MM.1S (cell line): ENCODE measurements at regions not wholly inside any gene's neighbourhood (a gene's known extent, or its start where the extent isn't known, plus 50 kb on each side); places are given as distances from the start of the nearest gene placed in this dataset.

Experiments used
- DNase-seq: peaks from one replicate; pipeline ENCODE4 v3.0.0-alpha.2; 2015
- H2AFZ ChIP-seq: fragments of 300-600 bp; sonication (generic); 2 replicates; pipeline ENCODE4 v1.6.0; 2016; ENCODE audit warnings: antibody characterized with exemption, low read length
- H3F3A ChIP-seq: fragments of 300-600 bp; sonication (generic); 2 replicates; pipeline ENCODE4 v1.6.1; 2016; ENCODE audit warnings: mild to moderate bottlenecking, antibody characterized with exemption, low read length, moderate library complexity, mixed read lengths; ENCODE audit not compliant: insufficient read depth
- H3K27ac ChIP-seq: fragments of 300-600 bp; sonication (generic); 2 replicates; pipeline ENCODE4 v1.5.1; 2016; ENCODE audit warnings: mild to moderate bottlenecking, low read length
- H3K27me3 ChIP-seq: fragments of 300-600 bp; sonication (generic); replicated peaks from 2 replicates; pipeline ENCODE4 v1.6.0; 2016; ENCODE audit warnings: low read length; ENCODE audit not compliant: insufficient read depth
- H3K36me3 ChIP-seq: fragments of 300-600 bp; sonication (generic); replicated peaks from 2 replicates; pipeline ENCODE4 v1.6.1; 2016; ENCODE audit warnings: mild to moderate bottlenecking, low read length, mixed read lengths; ENCODE audit not compliant: insufficient read depth
- H3K4me1 ChIP-seq: fragments of 300-600 bp; sonication (generic); 2 replicates; pipeline ENCODE4 v1.6.1; 2016; ENCODE audit warnings: low read length, mixed read lengths
- H3K4me2 ChIP-seq: fragments of 300-600 bp; sonication (generic); 2 replicates; pipeline ENCODE4 v1.6.0; 2016; ENCODE audit warnings: low read depth, low read length
- H3K4me3 ChIP-seq: fragments of 300-600 bp; sonication (generic); 2 replicates; pipeline ENCODE4 v1.5.1; 2016; ENCODE audit warnings: low read length, mixed read lengths
- H3K79me2 ChIP-seq: fragments of 300-600 bp; sonication (generic); 2 replicates; pipeline ENCODE4 v1.6.1; 2016; ENCODE audit warnings: mixed run types, low read length, mixed read lengths
- H3K9ac ChIP-seq: fragments of 300-600 bp; sonication (generic); 2 replicates; pipeline ENCODE4 v1.6.1; 2016; ENCODE audit warnings: low read length, mixed read lengths
- H3K9me2 ChIP-seq: fragments of 300-600 bp; sonication (generic); replicated peaks from 2 replicates; pipeline ENCODE4 v1.6.1; 2016; ENCODE audit warnings: mild to moderate bottlenecking, low read length, mixed read lengths; ENCODE audit not compliant: insufficient read depth
- H3K9me3 ChIP-seq: fragments of 300-600 bp; sonication (generic); replicated peaks from 2 replicates; pipeline ENCODE4 v1.6.1; 2016; ENCODE audit warnings: mild to moderate bottlenecking, low read length, mixed read lengths; ENCODE audit not compliant: insufficient read depth
- H4K20me1 ChIP-seq: fragments of 300-600 bp; sonication (generic); 2 replicates; pipeline ENCODE4 v1.6.1; 2016; ENCODE audit warnings: mild to moderate bottlenecking, low read length, moderate library complexity, mixed read lengths; ENCODE audit not compliant: insufficient read depth
- CTCF ChIP-seq: fragments of 300-600 bp; sonication (generic); IDR thresholded peaks from 2 replicates; pipeline ENCODE4 v1.5.1; 2016; ENCODE audit warnings: antibody characterized with exemption, low read length, mixed read lengths
- EZH2 ChIP-seq: fragments of 300-600 bp; sonication (generic); optimal IDR thresholded peaks from 2 replicates; pipeline ENCODE3; 2017; ENCODE audit warnings: low read depth, mild to moderate bottlenecking, antibody characterized with exemption, low read length, mixed read lengths
- EZH2phosphoT487 ChIP-seq: fragments of 300-600 bp; sonication (generic); IDR thresholded peaks from 2 replicates; pipeline ENCODE4 v1.6.1; 2018; ENCODE audit warnings: antibody characterized with exemption, low read length

GRCh38 chr9:109975574-109976295 is 195.7 kb downstream of the PALM2AKAP2 start:
- no peaks in the 10 kb centered on the region for H3K27me3 ChIP-seq
- H3F3A ChIP-seq = peaks cover 14% of the 10 kb centered on the region
- no peak overlapping the region for H2AFZ ChIP-seq
- no peak overlapping the region for H3K4me3 ChIP-seq
- no peaks in the 10 kb centered on the region for H3K79me2 ChIP-seq
- TF ChIP-seq CTCF (no peak), EZH2 (no peak), EZH2phosphoT487 (no peak)
- H3K4me1 ChIP-seq = peaks cover 37% of the 10 kb centered on the region
- no peak overlapping the region for H3K4me2 ChIP-seq
- no peak overlapping the region for H3K27ac ChIP-seq
- no peaks in the 10 kb centered on the region for H3K9me3 ChIP-seq
- no peak for DNase-seq
- H3K9ac ChIP-seq = no peak overlapping the region
- H3K9me2 ChIP-seq = no peaks in the 10 kb centered on the region
- no peaks in the 10 kb centered on the region for H4K20me1 ChIP-seq
- H3K36me3 ChIP-seq = no peaks in the 10 kb centered on the region

- H3K4me3 ChIP-seq = no peak overlapping the region
- no peak for DNase-seq
- H2AFZ ChIP-seq = no peak overlapping the region
- no peak for TF ChIP-seq CTCF
- no peak for TF ChIP-seq EZH2
- no peak for TF ChIP-seq EZH2phosphoT487
- H4K20me1 ChIP-seq = no peaks in the 10 kb centered on the region
- no peaks in the 10 kb centered on the region for H3K36me3 ChIP-seq
- H3K27ac ChIP-seq = no peak overlapping the region
- H3K9me3 ChIP-seq = no peaks in the 10 kb centered on the region
- peaks cover 37% of the 10 kb centered on the region for H3K4me1 ChIP-seq
- no peak overlapping the region for H3K9ac ChIP-seq
- H3F3A ChIP-seq = peaks cover 14% of the 10 kb centered on the region
- no peaks in the 10 kb centered on the region for H3K79me2 ChIP-seq
- no peaks in the 10 kb centered on the region for H3K9me2 ChIP-seq
- H3K27me3 ChIP-seq = no peaks in the 10 kb centered on the region
- no peak overlapping the region for H3K4me2 ChIP-seq
Observed at GRCh38 chr9:109976303-109976702, 196.3 kb downstream of the PALM2AKAP2 start.

- Histone ChIP-seq H2AFZ (no peak overlapping the region), H3K4me3 (no peak overlapping the region), H3F3A (peaks cover 14% of the 10 kb centered on the region), H3K4me1 (peaks cover 27% of the 10 kb centered on the region), H3K27ac (no peak overlapping the region), H3K4me2 (no peak overlapping the region), H3K9ac (no peak overlapping the region), H3K9me3 (no peaks in the 10 kb centered on the region), H3K27me3 (no peaks in the 10 kb centered on the region), H3K36me3 (no peaks in the 10 kb centered on the region), H3K79me2 (no peaks in the 10 kb centered on the region), H4K20me1 (no peaks in the 10 kb centered on the region), H3K9me2 (no peaks in the 10 kb centered on the region)
- TF ChIP-seq EZH2 (no peak), EZH2phosphoT487 (no peak), CTCF (no peak)
- no peak for DNase-seq
Observed at GRCh38 chr9:109977521-109977920, 197.5 kb downstream of the PALM2AKAP2 start.
